ENCODE measurements at regions not wholly inside any gene's neighbourhood (a gene's known extent, or its start where the extent isn't known, plus 50 kb on each side); places are given as distances from the start of the nearest gene placed in this dataset.

DNA sequence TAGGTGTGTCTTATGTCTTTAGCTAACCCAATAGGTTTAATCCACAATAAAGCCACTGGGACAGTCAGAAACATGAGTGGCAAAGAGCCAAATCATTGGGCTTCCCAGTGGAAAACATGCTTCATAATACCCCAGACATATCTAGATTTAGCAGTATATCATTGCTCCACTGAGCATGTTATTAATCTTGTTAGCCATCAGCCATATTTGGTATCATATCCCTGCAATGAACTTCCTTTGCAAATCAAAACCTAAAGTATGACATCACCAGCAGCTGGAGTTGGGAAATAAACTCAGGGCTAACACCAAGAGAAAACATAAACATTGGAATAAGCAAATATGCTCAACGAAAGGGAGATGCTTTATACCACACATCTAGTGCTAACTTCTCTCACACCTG lies 280.8 kb upstream of the NOCT start:
- Histone ChIP-seq H3K9me3 (ENCODE audit: low read length) (no peaks in the 10 kb centered on the region), H4K20me1 (ENCODE audit: insufficient read depth, low read depth, low read length) (no peaks in the 10 kb centered on the region), H3K4me1 (ENCODE audit: low read length) (no peaks in the 10 kb centered on the region), H2AFZ (ENCODE audit: low read length) (no peak overlapping the region), H3K27ac (ENCODE audit: low read length) (no peak overlapping the region), H3K27me3 (ENCODE audit: low read length) (no peaks in the 10 kb centered on the region), H3K79me2 (ENCODE audit: low read length) (no peaks in the 10 kb centered on the region), H3K4me3 (ENCODE audit: low read length) (no peak overlapping the region), H3K4me2 (ENCODE audit: low read depth, low read length, poor library complexity, severe bottlenecking) (no peak overlapping the region), H3K9ac (ENCODE audit: low read length) (no peak overlapping the region), H3K9me2 (replicated peaks; ENCODE audit: insufficient read depth, low read length) (no peaks in the 10 kb centered on the region), H3K36me3 (ENCODE audit: insufficient read depth, low read length) (no peaks in the 10 kb centered on the region)
- no peak for DNase-seq

GRCh38 chr4:138728566-138728965 lies 287.0 kb upstream of the NOCT start:
- Histone ChIP-seq H3K4me2 (ENCODE audit: low read depth, low read length, poor library complexity, severe bottlenecking) (no peak overlapping the region), H3K9me3 (ENCODE audit: low read length) (no peaks in the 10 kb centered on the region)

GRCh38 chr4:138727731-138728130 lies 287.9 kb upstream of the NOCT start:
- H4K20me1 ChIP-seq (ENCODE audit: insufficient read depth, low read depth, low read length), result no peaks in the 10 kb centered on the region
- H3K36me3 ChIP-seq (ENCODE audit: insufficient read depth, low read length), result no peaks in the 10 kb centered on the region
- H3K79me2 ChIP-seq (ENCODE audit: low read length), result no peaks in the 10 kb centered on the region
- H3K9ac ChIP-seq (ENCODE audit: low read length), result no peak overlapping the region
- no peaks in the 10 kb centered on the region for H3K4me1 ChIP-seq (ENCODE audit: low read length)
- no peak overlapping the region for H3K4me2 ChIP-seq (ENCODE audit: low read depth, low read length, poor library complexity, severe bottlenecking)
- no peaks in the 10 kb centered on the region for H3K27me3 ChIP-seq (ENCODE audit: low read length)
- H3K27ac ChIP-seq (ENCODE audit: low read length), result no peak overlapping the region
- no peaks in the 10 kb centered on the region for H3K9me2 ChIP-seq (replicated peaks; ENCODE audit: insufficient read depth, low read length)
- DNase-seq, result no peak
- H3K4me3 ChIP-seq (ENCODE audit: low read length), result no peak overlapping the region
- H3K9me3 ChIP-seq (ENCODE audit: low read length), result no peaks in the 10 kb centered on the region
- no peak overlapping the region for H2AFZ ChIP-seq (ENCODE audit: low read length)

More at GRCh38 chr4:138728566-138728965, 287.0 kb upstream of the NOCT start:
- Histone ChIP-seq H3K79me2 (ENCODE audit: low read length) (no peaks in the 10 kb centered on the region), H4K20me1 (ENCODE audit: insufficient read depth, low read depth, low read length) (no peaks in the 10 kb centered on the region), H3K27ac (ENCODE audit: low read length) (no peak overlapping the region), H3K27me3 (ENCODE audit: low read length) (no peaks in the 10 kb centered on the region), H2AFZ (ENCODE audit: low read length) (no peak overlapping the region), H3K4me3 (ENCODE audit: low read length) (no peak overlapping the region), H3K36me3 (ENCODE audit: insufficient read depth, low read length) (no peaks in the 10 kb centered on the region), H3K4me1 (ENCODE audit: low read length) (no peaks in the 10 kb centered on the region), H3K9ac (ENCODE audit: low read length) (no peak overlapping the region), H3K9me2 (replicated peaks; ENCODE audit: insufficient read depth, low read length) (no peaks in the 10 kb centered on the region)
- no peak for DNase-seq

DNA sequence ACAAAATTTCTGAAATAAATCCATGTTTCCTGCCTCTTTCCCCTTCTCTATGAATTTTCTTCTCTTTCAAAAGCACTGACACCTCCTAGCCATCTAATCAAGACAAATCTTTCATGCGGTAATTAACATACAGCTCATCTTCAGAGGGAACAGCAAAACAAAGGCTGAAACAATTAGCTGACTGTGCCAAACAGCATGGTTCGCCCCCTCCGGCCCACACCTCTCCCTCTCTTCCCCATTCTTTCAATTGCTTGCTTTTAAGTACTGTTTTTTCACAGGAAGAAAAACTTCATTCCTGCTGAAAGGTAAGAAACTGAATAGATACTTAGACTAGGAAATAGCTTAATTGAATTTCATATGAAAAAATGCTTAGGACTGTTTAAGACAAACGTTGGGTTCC lies 291.1 kb upstream of the NOCT start:
- Histone ChIP-seq H3K36me3 (ENCODE audit: insufficient read depth, low read length) (no peaks in the 10 kb centered on the region), H3K4me2 (ENCODE audit: low read depth, low read length, poor library complexity, severe bottlenecking) (no peak overlapping the region), H3K9me3 (ENCODE audit: low read length) (no peaks in the 10 kb centered on the region), H3K9me2 (replicated peaks; ENCODE audit: insufficient read depth, low read length) (no peaks in the 10 kb centered on the region), H3K9ac (ENCODE audit: low read length) (no peak overlapping the region), H3K4me1 (ENCODE audit: low read length) (no peaks in the 10 kb centered on the region), H3K27me3 (ENCODE audit: low read length) (no peaks in the 10 kb centered on the region), H3K27ac (ENCODE audit: low read length) (no peak overlapping the region), H3K4me3 (ENCODE audit: low read length) (no peak overlapping the region), H4K20me1 (ENCODE audit: insufficient read depth, low read depth, low read length) (no peaks in the 10 kb centered on the region), H2AFZ (ENCODE audit: low read length) (no peak overlapping the region), H3K79me2 (ENCODE audit: low read length) (no peaks in the 10 kb centered on the region)
- no peak for DNase-seq

- no peaks in the 10 kb centered on the region for H3K9me2 ChIP-seq (replicated peaks; ENCODE audit: insufficient read depth, low read length)
- H2AFZ ChIP-seq (ENCODE audit: low read length), result no peak overlapping the region
- no peaks in the 10 kb centered on the region for H3K27me3 ChIP-seq (ENCODE audit: low read length)
- no peak overlapping the region for H3K4me2 ChIP-seq (ENCODE audit: low read depth, low read length, poor library complexity, severe bottlenecking)
- no peaks in the 10 kb centered on the region for H3K9me3 ChIP-seq (ENCODE audit: low read length)
- H3K79me2 ChIP-seq (ENCODE audit: low read length), result no peaks in the 10 kb centered on the region
- no peak overlapping the region for H3K27ac ChIP-seq (ENCODE audit: low read length)
- H3K9ac ChIP-seq (ENCODE audit: low read length), result no peak overlapping the region
- no peaks in the 10 kb centered on the region for H3K4me1 ChIP-seq (ENCODE audit: low read length)
- H3K4me3 ChIP-seq (ENCODE audit: low read length), result no peak overlapping the region
- no peaks in the 10 kb centered on the region for H3K36me3 ChIP-seq (ENCODE audit: insufficient read depth, low read length)
- no peaks in the 10 kb centered on the region for H4K20me1 ChIP-seq (ENCODE audit: insufficient read depth, low read depth, low read length)
- no peak for DNase-seq
Measured at GRCh38 chr4:138716559-138717335, 298.8 kb upstream of the NOCT start.

DNA sequence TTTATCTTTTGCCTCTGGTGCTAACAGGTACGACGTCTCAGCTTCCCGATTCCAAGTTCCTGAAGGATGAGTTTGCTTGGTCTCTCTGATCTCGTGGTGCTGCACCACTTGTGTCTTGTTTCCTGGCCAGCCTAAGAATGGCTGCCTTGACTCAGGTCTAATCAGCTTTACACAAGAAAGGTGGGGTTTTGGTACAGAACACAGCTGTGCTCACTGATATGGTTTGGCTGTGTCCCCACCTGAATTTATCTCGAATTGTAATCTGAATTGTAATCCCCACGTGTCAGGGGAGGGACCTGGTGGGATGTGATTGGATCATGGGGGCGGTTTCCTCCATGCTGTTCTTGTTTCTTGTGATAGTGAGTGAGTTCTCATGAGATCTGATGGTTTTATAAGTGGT lies 305.3 kb upstream of the NOCT start:
- no peaks in the 10 kb centered on the region for H4K20me1 ChIP-seq (ENCODE audit: insufficient read depth, low read depth, low read length)
- H2AFZ ChIP-seq (ENCODE audit: low read length), result no peak overlapping the region
- no peaks in the 10 kb centered on the region for H3K36me3 ChIP-seq (ENCODE audit: insufficient read depth, low read length)
- H3K4me1 ChIP-seq (ENCODE audit: low read length), result no peaks in the 10 kb centered on the region
- no peak overlapping the region for H3K4me2 ChIP-seq (ENCODE audit: low read depth, low read length, poor library complexity, severe bottlenecking)
- DNase-seq, result no peak
- H3K79me2 ChIP-seq (ENCODE audit: low read length), result no peaks in the 10 kb centered on the region
- H3K9me3 ChIP-seq (ENCODE audit: low read length), result no peaks in the 10 kb centered on the region
- H3K9ac ChIP-seq (ENCODE audit: low read length), result no peak overlapping the region
- no peaks in the 10 kb centered on the region for H3K9me2 ChIP-seq (replicated peaks; ENCODE audit: insufficient read depth, low read length)
- H3K4me3 ChIP-seq (ENCODE audit: low read length), result no peak overlapping the region
- H3K27me3 ChIP-seq (ENCODE audit: low read length), result no peaks in the 10 kb centered on the region
- H3K27ac ChIP-seq (ENCODE audit: low read length), result no peak overlapping the region

DNA sequence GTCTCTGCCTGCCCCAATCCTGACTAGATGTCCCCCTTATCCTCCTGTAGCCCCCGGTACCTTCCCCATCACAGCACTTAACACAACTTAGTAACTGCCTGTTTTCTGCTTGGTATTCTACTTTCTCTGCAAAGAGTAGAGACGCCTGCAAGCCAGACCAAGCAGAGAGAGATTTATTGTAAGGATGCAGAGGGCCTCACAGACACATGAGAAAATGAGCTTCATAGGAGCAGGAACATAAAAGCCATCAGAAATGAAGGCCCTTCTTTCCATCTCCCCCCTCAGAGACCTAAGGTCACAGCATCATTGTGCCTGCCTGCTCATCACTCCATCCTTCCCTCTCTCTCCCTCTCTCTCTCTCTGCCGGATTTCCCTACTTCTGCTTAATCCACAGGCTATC lies 305.7 kb upstream of the NOCT start:
- Histone ChIP-seq H4K20me1 (ENCODE audit: insufficient read depth, low read depth, low read length) (no peaks in the 10 kb centered on the region), H3K9me3 (ENCODE audit: low read length) (no peaks in the 10 kb centered on the region), H3K4me3 (ENCODE audit: low read length) (no peak overlapping the region), H2AFZ (ENCODE audit: low read length) (no peak overlapping the region), H3K9me2 (replicated peaks; ENCODE audit: insufficient read depth, low read length) (no peaks in the 10 kb centered on the region), H3K27me3 (ENCODE audit: low read length) (no peaks in the 10 kb centered on the region), H3K4me1 (ENCODE audit: low read length) (no peaks in the 10 kb centered on the region), H3K27ac (ENCODE audit: low read length) (no peak overlapping the region), H3K9ac (ENCODE audit: low read length) (no peak overlapping the region), H3K79me2 (ENCODE audit: low read length) (no peaks in the 10 kb centered on the region), H3K4me2 (ENCODE audit: low read depth, low read length, poor library complexity, severe bottlenecking) (no peak overlapping the region), H3K36me3 (ENCODE audit: insufficient read depth, low read length) (no peaks in the 10 kb centered on the region)
- DNase-seq, result no peak

GRCh38 chr4:138707746-138708677 lies 307.6 kb upstream of the NOCT start:
- no peaks in the 10 kb centered on the region for H3K79me2 ChIP-seq (ENCODE audit: low read length)
- H3K36me3 ChIP-seq (ENCODE audit: insufficient read depth, low read length), result no peaks in the 10 kb centered on the region

More at GRCh38 chr4:138707746-138708677, 307.6 kb upstream of the NOCT start:
- Histone ChIP-seq H3K9ac (ENCODE audit: low read length) (no peak overlapping the region), H2AFZ (ENCODE audit: low read length) (no peak overlapping the region), H3K4me1 (ENCODE audit: low read length) (no peaks in the 10 kb centered on the region), H3K4me3 (ENCODE audit: low read length) (no peak overlapping the region), H3K4me2 (ENCODE audit: low read depth, low read length, poor library complexity, severe bottlenecking) (no peak overlapping the region), H3K27me3 (ENCODE audit: low read length) (no peaks in the 10 kb centered on the region), H3K9me2 (replicated peaks; ENCODE audit: insufficient read depth, low read length) (no peaks in the 10 kb centered on the region), H3K9me3 (ENCODE audit: low read length) (no peaks in the 10 kb centered on the region), H3K27ac (ENCODE audit: low read length) (no peak overlapping the region), H4K20me1 (ENCODE audit: insufficient read depth, low read depth, low read length) (no peaks in the 10 kb centered on the region)
- DNase-seq, result no peak

All from Karpas-422 (cell line).